Activated CD4-positive, alpha-beta T cell treated with anti-CD3 and anti-CD28 coated beads, Interleukin-2, amount 10 ng/mL, durations not matched to agents 7 days and 5 days (primary cell): ENCODE measurements at regions not wholly inside any gene's neighbourhood (a gene's known extent, or its start where the extent isn't known, plus 50 kb on each side); places are given as distances from the start of the nearest gene placed in this dataset.
"Not testable (repeated sequence)": the region's sequence is repeated elsewhere in the genome, so short reads cannot be mapped to it uniquely, and the experiment has no call there.

Experiments used
- CTCF ChIA-PET: fragments of 350-600 bp; sonication (Branson Sonifier 250); formaldehyde crosslinking; loops from one replicate; lab custom pipeline; 2021; ENCODE audit warnings: antibody characterized with exemption; lab: Charles Lee
- POLR2A ChIA-PET: fragments of 350-600 bp; sonication (Branson Sonifier 250); formaldehyde crosslinking; loops from one replicate; lab custom pipeline; 2021; ENCODE audit warnings: antibody characterized with exemption; lab: Charles Lee
- DNase-seq: peaks from one replicate; pipeline ENCODE4 v3.0.0-alpha.2; 2020
- H3K27ac Mint-ChIP-seq: one replicate; pipeline ENCODE4 v1.8.0; 2021; ENCODE audit warnings: mild to moderate bottlenecking, moderate library complexity, mixed read lengths
- H3K27me3 Mint-ChIP-seq: one replicate; pipeline ENCODE4 v1.8.0; 2021; ENCODE audit warnings: mixed read lengths
- H3K36me3 Mint-ChIP-seq: one replicate; pipeline ENCODE4 v1.8.0; 2021; ENCODE audit warnings: low read depth, mixed read lengths
- H3K4me1 Mint-ChIP-seq: one replicate; pipeline ENCODE4 v1.8.0; 2021; ENCODE audit warnings: mixed read lengths
- H3K4me3 Mint-ChIP-seq: one replicate; pipeline ENCODE4 v1.8.0; 2021; ENCODE audit warnings: mild to moderate bottlenecking, moderate library complexity, mixed read lengths
- H3K9me3 Mint-ChIP-seq: one replicate; pipeline ENCODE4 v1.8.0; 2021; ENCODE audit warnings: mixed read lengths

DNA sequence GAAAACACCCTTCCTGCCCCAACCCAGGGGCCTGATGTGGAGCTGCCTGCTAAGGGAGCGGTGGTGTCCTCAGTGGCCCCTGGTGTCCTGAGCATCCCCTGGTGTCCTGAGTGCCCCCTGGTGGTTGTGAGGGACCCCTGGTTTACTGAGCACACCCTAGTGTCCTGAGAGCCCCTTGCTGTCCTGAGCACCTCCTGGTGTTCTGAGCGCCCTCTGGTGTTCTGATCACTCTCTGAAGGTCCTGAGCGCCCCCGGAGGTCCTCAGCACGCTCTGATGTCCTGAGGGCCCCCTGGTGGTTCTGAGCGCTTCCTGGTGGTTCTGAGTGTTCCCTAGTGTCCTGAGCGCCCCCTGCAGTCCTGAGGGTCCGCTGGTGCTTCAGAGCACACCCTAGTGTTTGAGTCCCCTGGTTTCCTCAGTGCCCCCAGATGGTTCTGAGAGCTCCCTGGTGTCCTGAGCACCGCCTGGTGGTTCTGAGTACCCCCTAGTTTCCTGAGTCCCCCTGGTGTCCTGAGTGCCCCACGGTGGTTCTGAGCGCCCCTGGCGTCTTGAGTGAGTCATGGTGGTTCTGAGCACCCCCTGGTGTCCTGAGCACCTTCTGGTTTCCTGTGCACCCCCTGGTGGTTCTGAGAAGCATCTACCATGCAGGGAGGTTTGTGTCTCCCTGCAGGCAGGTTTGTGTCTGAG, 1004.2 kb downstream of the TMEM121 start:
- H3K27me3 Mint-ChIP-seq = peaks cover 40% of the 10 kb centered on the region
- no peaks in the 10 kb centered on the region for H3K36me3 Mint-ChIP-seq
- POLR2A ChIA-PET = interaction anchor here (0.9 kb wide), 1 partner anchor 94 kb away, joined by 4 read pairs; no protein-coding TSS in a partner anchor
- H3K27ac Mint-ChIP-seq = no peak overlapping the region
- CTCF ChIA-PET = interaction anchor here (0.6 to 7.4 kb wide), 9 partner anchors 9 to 1468 kb away, joined by 3 to 41 read pairs (median 3); no protein-coding TSS in a partner anchor
- peaks cover 7% of the 10 kb centered on the region for H3K4me1 Mint-ChIP-seq
- DNase-seq = peak; percentile 32
- no peak overlapping the region for H3K4me3 Mint-ChIP-seq
- H3K9me3 Mint-ChIP-seq = peaks cover 6% of the 10 kb centered on the region

DNA sequence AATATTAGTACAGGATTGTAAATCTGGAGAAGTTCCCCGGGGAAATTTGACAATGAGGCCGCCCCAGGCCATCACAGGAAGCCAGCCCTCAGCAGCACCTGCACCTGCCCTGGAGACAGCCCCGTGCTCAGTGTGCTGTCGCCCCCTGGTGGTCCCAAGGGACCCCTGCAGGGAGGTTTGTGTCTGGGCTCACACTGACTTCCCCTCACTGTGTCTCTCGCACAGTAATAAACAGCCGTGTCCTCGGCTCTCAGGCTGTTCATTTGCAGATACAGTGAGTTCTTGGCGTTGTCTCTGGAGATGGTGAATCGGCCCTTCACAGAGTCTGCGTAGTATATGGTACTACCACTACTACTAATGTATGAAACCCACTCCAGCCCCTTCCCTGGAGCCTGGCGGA, 1011.2 kb downstream of the TMEM121 start:
- H3K27ac Mint-ChIP-seq, H3K36me3 Mint-ChIP-seq, POLR2A ChIA-PET, H3K9me3 Mint-ChIP-seq, H3K4me3 Mint-ChIP-seq: not testable (repeated sequence)
- Mint-ChIP-seq H3K27me3 (peaks cover 45% of the 10 kb centered on the region), H3K4me1 (peaks cover 21% of the 10 kb centered on the region)
- CTCF ChIA-PET = interaction anchor here (0.7 to 1.6 kb wide), 2 partner anchors 120 to 419 kb away, joined by 3 to 8 read pairs; no protein-coding TSS in a partner anchor
- DNase-seq = peak; percentile 64

DNA sequence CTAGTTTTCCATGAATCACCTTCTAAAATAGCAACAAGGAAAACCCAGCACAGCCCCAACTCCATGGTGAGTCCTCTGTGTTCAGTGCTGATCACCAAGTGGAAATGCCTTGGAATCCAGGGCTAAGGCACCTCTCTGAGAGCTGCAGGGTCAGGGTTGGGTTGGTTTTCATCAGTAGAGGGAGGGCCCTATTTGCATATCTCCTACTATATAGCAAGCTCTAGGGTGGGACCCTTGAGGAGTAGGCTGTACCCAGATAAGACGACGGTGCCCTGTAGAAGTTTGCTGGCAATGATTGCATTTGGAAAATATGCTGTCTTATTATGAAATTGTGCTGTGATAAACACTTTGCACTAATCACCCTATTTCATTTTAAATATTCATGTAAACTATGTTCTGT, 1011.8 kb downstream of the TMEM121 start:
- POLR2A ChIA-PET = no interaction called here

DNA sequence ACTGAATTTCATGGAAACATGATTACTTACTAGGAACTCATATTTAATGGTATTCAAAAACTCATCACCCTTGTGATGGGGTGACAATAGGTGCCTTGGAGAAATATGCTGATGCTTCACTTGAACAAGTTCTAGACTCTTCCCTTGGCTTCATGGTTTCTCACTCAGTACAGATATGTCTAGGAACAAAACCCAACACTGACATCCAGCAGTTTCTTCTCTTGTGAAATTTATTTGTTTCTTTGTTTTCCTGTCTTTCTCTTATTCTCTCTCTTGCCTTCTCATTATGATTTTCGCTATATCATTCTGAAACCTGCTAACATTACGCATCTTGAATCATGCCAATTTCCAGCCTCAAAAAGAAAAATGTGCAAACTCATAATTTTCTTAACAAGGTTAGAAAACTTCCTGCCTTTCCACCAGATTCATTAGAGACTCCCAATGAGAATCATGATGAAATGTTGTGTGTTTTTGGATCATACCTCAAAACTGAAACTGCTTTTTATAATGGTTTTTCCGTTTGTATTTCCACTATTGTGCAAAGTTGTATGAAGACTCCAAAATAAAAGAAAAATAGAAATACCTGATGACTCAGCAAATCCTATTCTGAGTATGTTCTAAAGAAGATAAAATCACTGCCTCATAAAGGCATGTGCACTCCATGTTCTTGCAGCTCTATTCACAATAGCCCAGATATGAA, 1021.5 kb downstream of the TMEM121 start:
- Mint-ChIP-seq H3K27ac (no peak overlapping the region), H3K36me3 (no peaks in the 10 kb centered on the region), H3K4me1 (peaks cover 6% of the 10 kb centered on the region), H3K9me3 (no peaks in the 10 kb centered on the region), H3K27me3 (peaks cover 28% of the 10 kb centered on the region), H3K4me3 (no peak overlapping the region)
- no peak for DNase-seq
- CTCF ChIA-PET = no interaction called here
- POLR2A ChIA-PET = no interaction called here

More for the DNA sequence above, 1011.8 kb downstream of the TMEM121 start:
- H3K9me3 Mint-ChIP-seq = peaks cover 2% of the 10 kb centered on the region
- no peaks in the 10 kb centered on the region for H3K36me3 Mint-ChIP-seq
- CTCF ChIA-PET = interaction anchor here (0.7 to 1.6 kb wide), 2 partner anchors 121 to 419 kb away, joined by 3 to 8 read pairs; no protein-coding TSS in a partner anchor
- peaks cover 45% of the 10 kb centered on the region for H3K27me3 Mint-ChIP-seq
- no peak for DNase-seq
- H3K27ac Mint-ChIP-seq = no peak overlapping the region
- H3K4me1 Mint-ChIP-seq = peaks cover 19% of the 10 kb centered on the region
- H3K4me3 Mint-ChIP-seq = no peak overlapping the region

DNA sequence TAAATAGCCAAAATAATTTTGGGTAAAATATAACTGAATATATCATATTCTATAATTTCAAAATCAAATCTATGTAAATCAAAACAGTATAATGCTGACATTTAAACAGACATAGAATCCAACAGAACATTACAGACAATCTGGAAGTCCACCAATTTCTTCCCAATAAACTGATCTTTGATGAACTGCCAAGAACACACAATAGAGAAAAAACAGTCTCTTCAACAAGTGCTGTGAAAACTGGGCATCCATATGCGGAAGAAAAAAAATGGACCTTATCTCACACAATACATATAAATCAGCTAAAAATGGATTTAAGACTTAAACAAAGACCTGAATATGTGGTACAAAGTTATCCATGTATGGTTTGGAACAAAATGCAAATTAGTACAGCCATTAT, 1022.7 kb downstream of the TMEM121 start:
- Mint-ChIP-seq H3K4me1 (peaks cover 6% of the 10 kb centered on the region), H3K4me3 (no peak overlapping the region), H3K36me3 (no peaks in the 10 kb centered on the region), H3K27ac (no peak overlapping the region), H3K27me3 (peaks cover 26% of the 10 kb centered on the region), H3K9me3 (no peaks in the 10 kb centered on the region)
- no peak for DNase-seq
- ChIA-PET CTCF (no interaction called here), POLR2A (no interaction called here)

DNA sequence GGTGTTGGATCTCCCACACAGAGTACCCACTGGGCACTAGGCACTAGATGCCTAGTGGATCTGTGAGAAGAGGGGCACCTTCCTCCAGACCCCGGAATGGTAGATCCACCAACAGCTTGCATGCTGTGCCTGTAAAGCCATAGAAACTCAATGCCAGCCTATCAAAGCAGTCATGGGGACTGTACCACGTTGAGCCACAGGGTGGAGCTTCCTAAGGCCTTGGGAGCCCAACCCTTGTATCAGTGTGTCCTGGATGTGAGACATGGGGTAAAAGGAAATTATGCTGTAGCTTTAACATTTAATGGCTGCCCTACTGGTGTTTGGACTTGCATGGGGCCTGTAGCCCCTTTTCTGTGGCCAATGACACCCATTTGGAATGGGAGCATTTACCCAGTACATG, 1024.9 kb downstream of the TMEM121 start:
- Mint-ChIP-seq H3K4me3 (no peak overlapping the region), H3K36me3 (no peaks in the 10 kb centered on the region), H3K4me1 (peaks cover 6% of the 10 kb centered on the region), H3K27ac (no peak overlapping the region), H3K9me3 (no peaks in the 10 kb centered on the region), H3K27me3 (peaks cover 9% of the 10 kb centered on the region)
- DNase-seq = no peak
- ChIA-PET CTCF (interaction anchor here (1.0 to 1.5 kb wide), 2 partner anchors 126 to 133 kb away, joined by 3 read pairs; no protein-coding TSS in a partner anchor), POLR2A (no interaction called here)

DNA sequence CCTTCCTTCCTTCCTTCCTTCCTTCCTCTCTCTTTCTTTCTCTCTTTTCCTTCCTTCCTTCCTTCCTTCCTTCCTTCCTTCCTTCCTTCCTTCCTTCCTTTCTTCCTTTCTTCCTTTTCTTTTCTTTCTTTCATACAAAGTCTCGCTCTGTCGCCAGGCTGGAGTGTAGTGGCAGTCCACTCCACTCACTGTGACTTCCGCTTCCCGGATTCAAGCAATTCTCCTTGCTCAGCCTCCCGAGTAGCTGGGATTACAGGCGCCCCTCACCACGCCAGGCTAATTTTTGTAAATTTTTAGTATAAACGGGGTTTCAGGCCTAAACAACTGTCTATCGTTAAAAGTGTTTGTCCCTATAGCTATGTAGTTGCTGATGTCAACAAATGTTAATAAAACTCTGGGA, 1029.8 kb downstream of the TMEM121 start:
- POLR2A ChIA-PET, H3K36me3 Mint-ChIP-seq, H3K4me1 Mint-ChIP-seq, DNase-seq, H3K4me3 Mint-ChIP-seq, H3K9me3 Mint-ChIP-seq, H3K27ac Mint-ChIP-seq: not testable (repeated sequence)
- H3K27me3 Mint-ChIP-seq = peaks cover 18% of the 10 kb centered on the region
- CTCF ChIA-PET = interaction anchor here (1.3 to 1.7 kb wide), 3 partner anchors 9 to 107 kb away, joined by 3 to 5 read pairs (median 4); no protein-coding TSS in a partner anchor

DNA sequence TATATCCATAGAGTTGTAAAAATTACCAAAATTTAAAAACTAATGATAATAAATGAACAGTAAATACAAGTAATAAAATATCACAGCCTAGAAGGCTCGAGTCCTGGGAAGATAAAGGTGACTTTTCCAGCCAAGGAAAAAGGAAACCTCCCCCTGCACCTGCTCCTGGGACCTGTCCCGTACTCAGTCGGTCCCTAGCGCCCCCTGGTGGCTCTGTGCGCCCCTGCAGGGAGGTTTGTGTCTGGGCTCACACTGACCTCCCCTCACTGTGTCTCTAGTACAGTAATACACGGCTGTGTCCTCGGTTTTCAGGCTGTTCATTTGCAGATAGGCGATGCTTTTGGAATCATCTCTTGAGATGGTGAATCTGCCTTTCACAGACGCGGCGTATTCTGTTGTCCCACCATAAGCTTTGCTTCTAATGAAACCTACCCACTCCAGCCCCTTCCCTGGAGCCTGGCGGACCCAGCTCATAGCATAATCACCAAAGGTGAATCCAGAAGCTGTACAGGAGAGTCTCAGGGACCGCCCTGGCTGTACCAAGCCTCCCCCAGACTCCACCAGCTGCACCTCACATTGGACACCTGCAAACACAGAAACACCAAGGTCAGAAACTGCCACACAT, 1030.4 kb downstream of the TMEM121 start:
- DNase-seq = peak; percentile 79
- Mint-ChIP-seq H3K27ac (no peak overlapping the region), H3K27me3 (peaks cover 18% of the 10 kb centered on the region), H3K36me3 (no peaks in the 10 kb centered on the region), H3K9me3 (no peaks in the 10 kb centered on the region), H3K4me3 (no peak overlapping the region), H3K4me1 (no peaks in the 10 kb centered on the region)
- POLR2A ChIA-PET = no interaction called here
- CTCF ChIA-PET = interaction anchor here (1.3 to 2.2 kb wide), 6 partner anchors 9 to 140 kb away, joined by 3 to 7 read pairs (median 4); no protein-coding TSS in a partner anchor

DNA sequence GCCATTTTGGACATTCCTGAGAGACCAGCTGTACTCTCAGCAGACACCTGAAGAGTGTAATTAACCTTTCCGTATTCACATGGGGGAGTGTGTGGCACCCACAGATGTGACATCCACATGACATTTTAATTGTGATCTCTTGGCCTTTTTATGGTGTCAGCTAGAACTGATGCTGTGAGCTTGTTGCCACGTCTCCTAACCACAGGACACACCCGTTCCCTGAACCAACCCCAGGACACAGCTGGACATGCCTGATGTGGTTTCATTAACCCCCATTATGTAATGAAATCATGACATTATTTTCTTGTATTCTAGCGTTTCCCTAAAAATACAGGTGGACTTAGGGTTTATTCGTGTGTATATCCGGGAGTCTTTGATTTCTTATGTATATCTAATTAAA, 1036.1 kb downstream of the TMEM121 start:
- no peak overlapping the region for H3K27ac Mint-ChIP-seq
- H3K4me3 Mint-ChIP-seq = no peak overlapping the region
- no peaks in the 10 kb centered on the region for H3K9me3 Mint-ChIP-seq
- H3K4me1 Mint-ChIP-seq = no peaks in the 10 kb centered on the region
- POLR2A ChIA-PET = no interaction called here
- no peaks in the 10 kb centered on the region for H3K36me3 Mint-ChIP-seq
- no peak for DNase-seq
- peaks cover 28% of the 10 kb centered on the region for H3K27me3 Mint-ChIP-seq
- CTCF ChIA-PET = no interaction called here

DNA sequence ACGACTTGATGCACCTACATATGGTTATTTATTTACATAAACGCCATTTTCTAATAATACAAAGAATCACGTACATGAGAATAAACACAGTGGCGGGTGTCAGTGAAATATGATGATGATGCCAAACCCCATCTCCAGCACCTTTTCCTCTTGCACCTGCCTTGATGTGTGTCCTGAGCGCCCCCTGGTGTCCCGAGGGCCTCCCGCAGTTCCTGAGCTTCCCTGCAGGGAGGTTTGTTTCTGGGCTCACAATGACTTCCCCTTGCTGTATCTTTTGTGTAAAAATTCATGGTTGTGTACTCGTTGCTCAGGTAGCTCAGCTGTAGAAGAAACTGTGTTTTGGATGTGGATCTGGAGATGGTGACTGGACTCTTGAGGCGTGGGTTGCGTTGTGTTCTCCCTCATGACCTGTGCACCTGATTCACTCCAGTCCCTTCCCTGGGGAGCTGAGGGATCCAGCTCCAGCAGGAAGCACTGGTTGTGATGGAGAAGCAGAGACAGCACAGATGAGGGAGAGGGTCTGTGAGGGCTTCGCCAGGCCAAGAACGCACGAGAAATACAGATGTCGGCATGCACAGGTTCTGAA, 1037.8 kb downstream of the TMEM121 start:
- Mint-ChIP-seq H3K4me3 (no peak overlapping the region), H3K27me3 (peaks cover 24% of the 10 kb centered on the region), H3K27ac (no peak overlapping the region), H3K36me3 (no peaks in the 10 kb centered on the region), H3K4me1 (no peaks in the 10 kb centered on the region), H3K9me3 (no peaks in the 10 kb centered on the region)
- CTCF ChIA-PET = interaction anchor here (0.7 to 1.7 kb wide), 8 partner anchors 10 to 146 kb away, joined by 3 to 7 read pairs (median 4); no protein-coding TSS in a partner anchor
- POLR2A ChIA-PET = no interaction called here
- DNase-seq = peak; percentile 74

DNA sequence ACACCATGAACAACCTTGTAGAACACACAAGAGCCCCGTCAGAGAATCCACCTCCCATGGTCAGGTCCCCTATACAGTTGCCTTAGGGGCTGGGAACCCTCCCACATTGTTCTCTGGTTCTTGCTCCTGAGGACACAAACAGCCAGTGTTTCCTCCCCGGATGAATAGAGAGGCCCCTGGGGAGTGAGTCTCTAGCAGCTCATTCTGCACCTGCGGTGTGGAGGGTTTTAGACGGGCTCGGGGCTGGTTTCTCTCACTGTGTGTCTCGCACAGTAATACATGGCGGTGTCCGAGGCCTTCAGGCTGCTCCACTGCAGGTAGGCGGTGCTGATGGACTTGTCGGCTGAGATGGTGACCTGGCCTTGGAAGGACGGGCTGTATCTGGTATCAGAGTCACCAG, 1052.1 kb downstream of the TMEM121 start:
- CTCF ChIA-PET = no interaction called here
- Mint-ChIP-seq H3K27ac (no peak overlapping the region), H3K4me1 (no peaks in the 10 kb centered on the region), H3K36me3 (no peaks in the 10 kb centered on the region), H3K9me3 (no peaks in the 10 kb centered on the region), H3K27me3 (peaks cover 18% of the 10 kb centered on the region), H3K4me3 (no peak overlapping the region)
- DNase-seq = no peak
- POLR2A ChIA-PET = no interaction called here

DNA sequence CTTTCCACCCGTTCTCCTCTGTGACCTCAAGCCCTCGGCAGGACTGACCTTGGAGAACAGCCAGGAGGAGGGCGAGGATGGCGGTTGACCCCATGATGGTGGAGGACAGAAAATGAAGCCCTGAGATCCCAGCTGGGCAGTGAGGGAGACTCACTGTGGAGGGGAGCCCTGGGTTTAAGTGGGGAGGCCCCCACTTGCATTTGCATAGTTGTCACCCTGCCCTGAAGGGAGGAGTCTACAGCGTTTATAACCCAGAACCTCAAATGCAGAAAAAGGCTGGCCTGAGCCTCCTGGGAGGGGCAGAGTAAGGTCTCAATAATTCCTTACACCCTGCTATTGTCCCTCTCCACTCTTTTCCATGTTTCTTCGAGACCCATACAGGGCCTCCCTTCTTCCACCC, 1052.7 kb downstream of the TMEM121 start:
- H3K36me3 Mint-ChIP-seq = no peaks in the 10 kb centered on the region
- ChIA-PET POLR2A (no interaction called here), CTCF (no interaction called here)
- no peaks in the 10 kb centered on the region for H3K4me1 Mint-ChIP-seq
- H3K27me3 Mint-ChIP-seq = peaks cover 14% of the 10 kb centered on the region
- no peak overlapping the region for H3K4me3 Mint-ChIP-seq
- DNase-seq = no peak
- no peaks in the 10 kb centered on the region for H3K9me3 Mint-ChIP-seq
- H3K27ac Mint-ChIP-seq = no peak overlapping the region
